AML-193 (cell line): ENCODE measurements at regions not wholly inside any gene's neighbourhood (a gene's known extent, or its start where the extent isn't known, plus 50 kb on each side); places are given as distances from the start of the nearest gene placed in this dataset.

ENCODE experiments used
- DNase-seq, 2 experiments: peaks; one replicate each; lab custom pipeline; 2025; lab: John Stamatoyannopoulos, UW

DNA sequence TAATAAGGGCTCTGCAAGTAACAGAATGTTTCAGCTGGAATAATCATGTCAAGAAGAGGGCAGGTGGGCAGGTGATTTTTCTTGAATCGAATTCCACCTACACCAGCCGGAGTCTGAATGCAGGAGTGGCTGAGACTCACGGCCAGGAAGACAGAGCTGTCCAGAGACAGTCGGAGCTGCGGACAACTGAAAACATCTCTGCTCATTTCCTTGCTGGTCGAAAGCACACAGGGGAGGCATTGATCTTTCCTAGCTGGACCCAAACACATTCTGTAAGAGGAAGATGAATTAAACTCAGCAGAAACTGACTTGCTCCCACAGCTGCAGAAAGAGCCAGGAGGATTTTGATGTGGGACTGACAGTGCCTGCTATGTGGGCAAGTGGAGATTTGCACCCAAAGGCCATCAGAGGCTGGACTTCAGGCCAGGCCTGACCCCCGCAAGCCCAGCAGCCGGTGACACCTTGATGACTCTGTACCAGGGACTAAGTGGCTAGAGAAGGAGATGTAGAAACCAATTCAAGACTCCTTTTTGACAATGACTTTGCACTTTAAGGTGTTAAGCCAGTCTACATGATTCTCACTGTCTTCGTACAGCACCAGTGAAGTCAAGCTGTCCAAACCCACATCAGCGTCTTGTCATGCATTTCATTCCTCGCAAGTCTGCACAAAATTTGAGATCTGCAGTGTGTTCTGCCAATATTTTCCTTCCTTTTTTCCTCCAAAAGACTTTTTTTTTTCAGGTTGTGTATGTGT lies 169.4 kb downstream of the TEX36 start:
- DNase-seq: no peak

DNA sequence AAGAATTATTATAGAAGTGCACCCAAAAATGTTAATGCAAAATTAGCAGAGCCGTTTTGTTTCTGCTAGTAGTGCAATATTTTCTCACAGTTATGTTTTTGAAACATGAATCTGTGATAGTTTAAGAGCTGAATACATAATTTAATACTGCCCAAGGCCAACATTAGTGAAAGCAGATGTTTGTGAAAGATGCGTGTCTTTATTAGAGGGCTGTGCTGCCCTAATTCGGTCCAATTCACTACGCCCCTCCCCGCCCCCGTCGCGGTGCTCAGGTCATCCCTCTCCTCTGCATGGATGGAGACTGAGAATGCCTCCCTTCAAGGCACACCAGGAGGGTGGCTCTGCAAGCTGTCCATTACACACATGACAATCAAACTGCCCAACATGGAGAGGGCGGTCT lies 172.0 kb downstream of the TEX36 start:
- DNase-seq: no peak

DNA sequence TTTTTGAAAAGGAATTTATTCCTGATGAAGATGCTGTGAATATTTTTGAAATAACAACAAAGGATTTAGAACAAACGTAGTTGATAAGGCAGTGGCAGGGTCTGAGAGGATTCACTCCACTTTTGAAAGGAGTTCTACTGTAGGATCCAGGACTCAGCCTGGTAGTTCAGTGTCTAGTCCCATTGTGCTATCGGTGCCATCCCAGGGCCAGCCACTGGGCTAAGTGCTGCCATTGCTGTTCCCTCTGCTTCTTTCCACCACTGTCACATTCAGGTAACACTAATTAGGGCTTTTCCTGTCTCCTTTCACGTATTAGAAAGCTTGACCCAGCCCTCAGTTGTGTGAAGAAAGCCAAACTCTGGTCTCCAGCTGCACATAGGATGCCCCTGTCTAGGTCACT lies 177.3 kb downstream of the TEX36 start:
- DNase-seq: no peak

DNA sequence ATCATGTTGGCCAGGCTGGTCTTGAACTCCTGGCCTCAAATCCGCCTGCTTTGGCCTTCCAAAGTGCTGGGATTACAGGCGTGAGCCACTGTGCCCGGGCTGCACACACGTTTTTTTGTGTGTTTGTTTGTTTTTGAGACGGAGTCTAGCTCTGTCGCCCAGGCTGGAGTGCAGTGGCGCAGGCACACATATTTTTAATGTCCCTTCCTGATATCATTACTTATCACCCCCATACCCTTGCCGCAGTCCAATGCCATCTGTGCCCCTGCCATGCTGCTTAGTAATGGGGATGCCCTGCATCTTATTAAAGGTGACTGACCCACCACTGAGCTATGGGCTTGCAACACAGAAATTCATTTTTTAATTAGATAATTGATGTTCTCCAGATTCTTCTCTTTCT lies 180.7 kb downstream of the TEX36 start:
- DNase-seq: no peak

DNA sequence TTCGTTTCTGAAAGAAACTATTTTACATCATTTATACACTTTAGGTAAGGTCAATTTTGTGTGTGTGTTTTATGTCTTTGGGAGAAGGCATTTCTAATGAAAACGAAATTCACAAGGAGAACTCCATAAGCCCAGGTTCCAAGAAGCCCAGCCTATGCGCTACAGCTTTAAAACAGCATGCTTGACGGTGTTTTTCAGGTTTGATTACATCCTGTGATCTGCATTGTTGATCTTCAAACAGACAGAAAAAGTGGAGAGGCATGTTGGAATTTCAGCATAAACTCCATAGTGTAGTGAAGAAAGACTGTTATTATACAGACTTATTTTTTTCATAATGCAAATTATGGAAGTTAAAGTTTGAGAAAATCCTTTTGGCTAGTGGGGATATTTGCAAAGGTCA lies 187.6 kb downstream of the TEX36 start:
- no peak for DNase-seq

DNA sequence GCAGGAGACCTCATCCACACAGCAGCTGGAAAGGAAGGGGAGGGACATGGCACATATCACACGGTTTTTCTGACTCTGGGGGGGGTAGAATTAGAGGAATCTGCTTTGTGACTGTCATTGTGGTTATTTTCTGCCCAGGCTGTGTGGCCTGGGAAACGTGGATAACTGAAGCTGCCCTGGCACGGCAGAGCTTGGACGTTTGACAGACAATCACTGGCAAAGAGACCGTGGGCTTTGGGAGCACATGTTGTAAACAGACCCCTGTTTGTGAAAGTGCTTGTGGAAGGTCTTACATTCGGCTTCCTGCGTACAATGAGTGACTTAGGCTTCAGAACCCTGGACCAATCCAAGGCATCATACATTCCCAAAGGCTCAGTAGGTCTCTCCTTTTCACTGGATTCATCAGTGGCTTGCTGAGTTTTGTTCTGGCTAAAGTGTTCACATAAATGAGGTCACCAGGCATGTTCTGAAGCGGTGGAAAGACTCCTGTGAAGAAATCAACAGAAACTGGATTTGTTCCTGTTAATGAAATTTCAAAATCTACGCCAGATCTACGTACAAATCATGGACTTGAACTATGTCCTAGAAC lies 188.2 kb downstream of the TEX36 start:
- DNase-seq: no peak

DNA sequence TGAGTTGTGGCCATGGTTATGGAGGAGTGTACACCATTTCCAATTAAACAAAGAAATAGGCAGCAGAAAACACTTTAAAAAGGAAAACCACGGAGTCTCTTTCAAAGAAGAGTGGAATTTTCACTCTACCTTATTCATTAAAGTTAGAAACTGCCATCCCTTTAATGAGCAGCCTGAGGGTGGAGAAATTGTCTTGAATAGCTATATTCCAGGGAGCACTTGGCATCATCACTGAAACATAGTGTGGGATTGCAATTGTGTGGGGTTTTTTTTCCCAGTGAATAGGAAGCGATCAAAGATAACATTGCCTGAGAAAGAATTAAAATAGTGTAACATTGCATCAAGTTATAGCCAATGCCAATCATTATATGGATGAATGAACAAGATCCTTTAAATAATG lies 191.6 kb downstream of the TEX36 start:
- DNase-seq: no peak

DNA sequence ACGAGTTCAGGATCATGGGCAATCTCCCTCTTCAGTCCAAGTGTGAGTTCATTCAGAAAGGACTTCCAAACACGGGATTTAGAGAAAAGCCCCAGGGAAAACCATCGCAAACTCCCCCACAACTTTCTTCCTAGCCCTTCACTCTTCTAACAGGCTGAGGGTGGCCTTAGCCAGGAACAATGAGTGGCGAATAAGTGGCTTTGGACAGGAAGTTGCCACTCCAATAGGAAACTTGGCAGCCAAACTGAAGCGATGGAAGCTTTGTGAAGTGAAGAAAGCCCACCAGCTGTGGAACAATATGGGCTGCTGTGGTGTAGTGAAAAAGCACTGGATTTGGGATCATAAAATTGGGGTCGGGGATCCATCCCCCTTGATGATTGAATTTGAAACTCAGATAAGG lies 193.2 kb downstream of the TEX36 start:
- DNase-seq: no peak

DNA sequence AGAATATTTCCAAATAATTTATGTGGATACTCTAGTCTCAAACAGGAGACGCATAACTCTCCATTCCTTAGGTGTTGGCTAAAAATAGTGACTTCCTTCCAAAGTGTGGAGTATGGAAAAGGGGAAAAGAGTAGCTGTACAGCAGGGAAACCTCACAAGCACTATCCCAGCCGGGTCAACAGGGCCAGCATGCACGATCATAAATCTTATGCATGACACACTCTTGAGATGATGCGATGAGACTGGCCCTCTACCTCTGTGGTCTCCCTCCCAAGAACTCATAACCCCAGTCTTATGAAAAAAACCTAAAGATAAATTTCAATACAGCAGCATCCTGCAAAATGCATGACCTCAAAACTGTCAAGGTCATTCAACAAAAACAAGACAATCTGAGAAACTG lies 197.3 kb downstream of the TEX36 start:
- no peak for DNase-seq

DNA sequence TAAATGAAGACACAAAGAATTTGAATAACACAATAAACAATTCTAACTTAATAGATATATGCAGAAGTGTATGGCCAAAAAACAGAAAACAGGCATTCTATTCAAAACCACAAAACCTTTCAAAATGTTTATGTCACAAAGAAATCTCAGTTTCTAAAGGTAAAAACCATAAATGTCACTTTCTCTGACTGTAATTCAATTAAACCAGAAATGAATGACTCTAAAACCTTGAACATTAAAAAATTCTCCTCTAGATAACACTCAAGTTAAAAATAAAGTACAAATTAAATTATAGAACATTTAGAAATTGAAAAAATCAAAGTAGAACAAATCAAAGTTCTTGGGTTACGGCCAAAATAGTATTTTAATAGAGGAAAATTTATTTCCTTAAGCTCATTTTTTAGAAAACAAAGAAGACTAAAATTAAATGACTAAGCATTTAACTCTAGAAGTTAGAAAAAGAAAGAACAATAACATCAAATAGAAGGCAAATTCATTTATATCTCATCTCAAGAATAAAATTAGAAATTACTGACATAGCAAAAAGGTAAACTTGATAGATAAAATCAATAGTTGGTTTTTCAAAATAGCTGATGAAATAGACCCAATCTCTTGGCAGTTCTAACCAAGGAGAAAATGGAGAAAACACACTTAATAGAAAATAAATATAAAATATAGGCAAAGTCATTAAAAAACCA lies 198.8 kb downstream of the TEX36 start:
- no peak for DNase-seq

DNA sequence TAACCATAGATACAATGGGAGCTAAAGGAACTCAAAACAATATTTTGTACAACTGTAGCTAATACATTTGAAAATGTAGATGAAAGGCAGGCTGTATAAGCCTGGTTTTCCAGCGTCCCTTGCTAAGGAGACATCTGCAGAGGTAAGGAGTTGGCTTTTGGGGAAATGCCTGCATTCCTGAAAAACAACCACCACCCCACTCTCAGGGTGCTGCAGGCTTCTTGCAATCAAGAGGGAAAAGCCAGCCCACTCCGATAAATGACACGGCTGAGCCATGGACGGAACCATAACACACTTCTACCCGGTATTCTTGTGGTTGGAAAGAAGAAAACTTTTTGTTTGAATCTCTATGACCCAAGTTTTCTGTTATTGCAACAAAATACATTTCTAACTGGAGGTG lies 200.3 kb downstream of the TEX36 start:
- DNase-seq: no peak

DNA sequence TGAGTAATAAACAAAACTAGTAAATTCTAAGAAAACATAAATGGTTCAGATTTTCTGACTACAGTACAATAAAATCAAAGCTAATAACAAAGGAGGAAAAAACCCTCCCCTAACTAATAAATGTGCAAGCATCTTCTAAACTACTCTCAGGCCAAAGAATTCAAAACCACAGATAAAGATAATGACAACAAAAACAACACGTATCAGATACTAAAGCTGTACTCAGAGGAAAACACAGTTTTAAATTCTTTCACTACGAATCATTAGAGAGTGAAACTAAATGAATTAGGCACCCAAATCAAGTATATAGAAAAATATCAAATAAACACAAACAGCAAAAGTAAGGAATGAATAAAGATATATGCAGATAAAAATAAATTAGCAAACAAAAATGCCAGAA lies 200.9 kb downstream of the TEX36 start:
- no peak for DNase-seq

DNA sequence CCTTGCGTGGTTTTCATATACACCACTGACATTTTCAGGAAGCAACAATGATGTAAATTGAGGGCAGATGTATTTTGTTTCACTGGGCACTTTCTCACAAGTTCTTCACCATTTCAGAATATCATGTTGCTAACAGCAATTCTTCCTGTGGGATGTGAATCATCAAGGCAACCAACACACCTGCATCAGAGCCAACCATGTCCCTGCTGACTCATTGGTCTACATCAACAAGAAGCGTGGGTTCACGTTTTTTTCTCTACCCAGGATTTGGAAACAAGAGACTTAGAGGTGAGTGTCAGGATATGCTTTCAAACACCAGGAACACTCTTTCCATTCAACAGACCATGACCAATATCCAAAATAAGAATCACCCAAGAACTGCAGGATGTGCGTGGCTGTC lies 203.9 kb downstream of the TEX36 start:
- DNase-seq: no peak

DNA sequence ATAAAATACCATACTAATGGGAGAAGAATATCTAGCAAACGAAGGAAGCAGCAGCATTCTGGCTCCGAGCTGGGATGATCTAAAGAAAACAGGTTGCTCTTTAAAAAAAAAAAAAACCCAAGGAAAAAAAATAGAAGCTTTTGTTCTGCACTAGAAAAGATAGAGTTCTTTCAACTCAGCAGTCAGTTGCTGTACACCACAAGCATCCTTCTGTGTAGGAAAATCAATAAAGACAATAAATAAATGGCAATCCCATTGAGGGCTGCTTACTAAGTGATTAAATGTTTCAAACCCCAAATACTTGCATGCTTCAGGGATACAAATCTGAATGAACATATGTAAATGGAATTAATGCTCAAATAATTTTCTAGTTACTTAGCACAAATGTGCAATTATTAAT lies 207.1 kb downstream of the TEX36 start:
- no peak for DNase-seq

DNA sequence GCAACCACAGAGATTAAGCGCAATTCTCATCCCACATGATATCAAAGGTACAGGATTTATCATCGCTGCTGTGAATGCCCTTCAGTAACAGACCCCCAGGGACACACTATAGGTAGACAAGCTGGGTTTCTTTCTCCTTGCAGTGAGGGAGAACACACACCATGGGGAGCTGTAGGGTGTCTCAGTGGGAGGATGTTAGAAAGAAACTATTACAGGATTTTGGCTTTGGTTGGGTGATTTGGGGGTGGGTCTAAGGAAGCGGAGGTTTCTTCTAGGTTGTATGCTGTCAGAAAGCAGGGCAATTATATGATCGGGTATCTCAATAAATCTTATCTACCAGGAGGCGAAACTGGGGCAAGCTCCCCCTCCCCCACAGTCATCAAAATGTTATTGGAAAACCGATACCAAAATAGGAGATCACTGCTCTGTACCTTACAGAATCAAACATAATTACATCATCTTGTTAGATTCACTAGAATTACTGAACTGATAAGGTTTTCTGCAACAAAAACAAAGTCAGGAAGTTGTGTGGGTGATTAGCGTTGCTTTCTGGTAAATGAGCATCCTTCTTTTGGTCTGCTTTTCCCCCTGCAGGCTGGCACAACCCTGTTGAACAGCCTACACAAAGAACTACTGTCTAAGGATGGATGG lies 209.7 kb downstream of the TEX36 start:
- DNase-seq: no peak

DNA sequence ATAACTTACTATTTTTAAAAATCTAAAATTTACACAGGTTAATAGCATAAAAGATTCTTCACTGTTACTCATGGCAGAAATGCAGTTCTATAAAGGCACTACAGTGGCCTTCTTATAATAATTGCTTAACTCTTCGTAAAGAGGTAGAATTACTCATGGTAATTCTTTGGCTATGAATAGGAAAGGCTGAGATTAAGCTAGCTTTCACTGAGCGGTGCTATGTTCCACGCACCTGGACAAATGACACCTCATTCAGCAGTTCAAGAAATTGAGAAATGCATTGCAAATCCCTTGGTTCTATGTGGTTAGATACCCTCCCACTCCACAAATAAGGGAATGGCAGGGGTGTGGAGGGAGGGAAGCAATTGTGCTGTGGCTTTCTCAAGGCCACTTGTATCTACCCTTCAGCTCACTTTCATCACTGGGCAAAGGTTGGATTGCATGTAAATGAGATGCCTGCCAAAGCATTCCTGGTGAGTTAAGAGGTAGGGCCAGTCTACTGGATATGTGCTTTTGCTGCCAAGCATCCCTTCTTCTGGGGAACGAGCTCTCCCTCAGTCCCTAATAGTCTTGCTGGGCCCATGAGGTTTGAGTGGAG lies 210.9 kb downstream of the TEX36 start:
- no peak for DNase-seq

DNA sequence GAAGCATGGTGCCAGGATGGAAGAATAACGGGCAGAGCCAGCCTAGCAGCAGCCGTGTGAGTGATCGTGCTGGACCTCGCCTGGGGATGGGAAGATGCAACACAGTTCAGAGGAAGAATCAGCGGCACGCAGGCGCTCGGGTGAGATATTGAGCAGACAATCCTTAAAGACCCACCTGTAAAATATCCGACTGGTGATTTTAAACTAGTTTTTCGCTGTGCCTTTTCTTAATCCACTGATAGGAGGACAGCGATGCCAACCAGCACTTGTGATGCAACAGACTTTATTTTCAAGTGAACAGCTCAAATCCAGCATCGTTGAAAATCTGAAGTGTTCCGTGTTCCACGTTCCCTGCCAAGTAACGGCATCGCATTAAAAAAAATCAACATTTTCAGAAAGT lies 214.7 kb downstream of the TEX36 start:
- no peak for DNase-seq

DNA sequence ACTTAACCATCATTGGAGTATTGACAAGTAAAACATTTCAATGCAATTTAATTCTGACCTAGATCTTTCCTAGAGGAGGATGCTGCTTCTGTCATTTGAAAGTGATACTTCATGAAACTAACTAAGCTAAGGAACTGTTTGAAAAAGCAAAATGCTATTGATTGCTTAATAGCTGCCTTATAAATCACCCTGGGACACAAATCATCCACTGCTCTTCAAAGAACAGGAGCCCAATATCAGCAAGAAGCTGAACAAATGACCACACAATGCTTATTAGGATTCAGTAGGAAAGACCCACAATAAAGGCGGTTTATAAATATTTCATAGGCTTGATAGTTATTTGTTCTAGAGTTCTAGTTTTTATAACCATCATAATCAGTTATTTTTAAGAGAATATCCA lies 216.3 kb downstream of the TEX36 start:
- no peak for DNase-seq

DNA sequence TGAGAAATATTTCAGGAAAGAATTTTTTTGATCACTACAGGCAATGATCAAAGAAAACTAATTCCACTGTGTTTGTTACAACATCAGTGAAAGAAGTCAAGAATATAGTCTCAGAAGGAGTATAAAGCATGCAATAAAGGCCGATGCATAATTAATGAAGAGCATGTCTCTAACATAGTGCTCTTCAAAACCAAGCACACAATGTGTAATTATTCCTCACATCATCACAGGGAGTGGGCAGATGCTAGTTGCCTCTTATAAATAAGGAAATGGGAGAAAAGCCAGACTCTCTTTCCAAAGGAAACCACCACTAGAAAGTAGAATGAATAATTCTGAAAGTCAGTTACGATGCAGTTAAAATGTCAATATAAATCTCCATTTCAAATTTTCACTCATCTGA lies 220.1 kb downstream of the TEX36 start:
- DNase-seq: no peak

DNA sequence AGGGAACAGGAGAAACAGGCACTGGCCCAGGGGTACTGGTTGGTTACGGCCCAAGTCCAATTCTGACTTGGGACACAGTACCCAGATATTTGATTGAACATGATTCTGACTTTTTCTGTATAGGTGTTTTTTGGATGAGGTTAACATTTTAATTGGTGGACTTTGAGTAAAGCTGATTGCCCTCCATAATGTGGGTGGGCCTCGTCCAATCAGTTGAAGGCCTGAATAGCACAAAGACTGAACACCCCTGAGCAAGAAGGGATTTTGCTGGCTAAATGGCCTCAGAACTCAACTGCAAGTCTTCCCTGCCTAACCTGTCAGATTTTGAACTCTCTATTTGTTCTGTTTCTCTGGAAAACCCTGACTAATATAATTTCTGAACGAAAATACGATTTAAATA lies 222.6 kb downstream of the TEX36 start:
- DNase-seq: no peak

DNA sequence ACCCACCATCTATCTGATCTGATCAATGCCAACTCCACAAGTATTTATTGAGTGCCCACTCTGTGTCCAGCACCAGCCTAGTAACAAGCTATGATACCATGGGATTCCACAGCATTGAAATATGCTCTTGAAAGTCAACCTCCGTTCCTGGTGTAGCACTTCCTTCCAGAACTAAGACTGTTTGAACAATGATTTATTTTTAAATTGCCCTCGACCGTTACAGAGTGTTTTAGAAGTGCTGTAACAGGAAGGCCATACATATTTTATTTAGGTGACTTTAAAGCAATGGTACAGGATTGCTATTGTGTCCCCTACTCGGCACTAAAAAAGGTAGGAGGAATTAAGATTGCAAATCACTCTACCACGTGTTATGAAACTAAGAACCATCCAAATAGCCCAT lies 225.6 kb downstream of the TEX36 start:
- DNase-seq: no peak

DNA sequence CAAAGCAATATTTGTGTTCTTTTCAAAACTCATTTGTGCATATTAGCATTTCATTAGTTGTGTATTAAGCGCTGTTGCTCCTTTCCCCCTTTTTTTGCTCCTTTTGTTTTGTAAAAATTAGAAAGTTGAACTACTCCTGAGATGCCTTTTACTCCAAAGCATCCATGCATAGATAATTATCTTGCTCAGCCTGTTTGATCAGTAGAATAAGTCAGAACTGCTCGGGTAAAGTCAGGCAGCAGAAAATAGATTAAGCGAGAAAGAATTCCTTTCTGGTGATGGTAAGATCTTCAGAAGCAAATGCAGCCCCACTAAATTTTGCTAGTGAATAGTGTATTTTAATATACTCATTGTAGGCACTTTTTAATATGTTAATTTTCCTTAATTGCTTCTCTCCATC lies 227.1 kb downstream of the TEX36 start:
- DNase-seq: no peak

DNA sequence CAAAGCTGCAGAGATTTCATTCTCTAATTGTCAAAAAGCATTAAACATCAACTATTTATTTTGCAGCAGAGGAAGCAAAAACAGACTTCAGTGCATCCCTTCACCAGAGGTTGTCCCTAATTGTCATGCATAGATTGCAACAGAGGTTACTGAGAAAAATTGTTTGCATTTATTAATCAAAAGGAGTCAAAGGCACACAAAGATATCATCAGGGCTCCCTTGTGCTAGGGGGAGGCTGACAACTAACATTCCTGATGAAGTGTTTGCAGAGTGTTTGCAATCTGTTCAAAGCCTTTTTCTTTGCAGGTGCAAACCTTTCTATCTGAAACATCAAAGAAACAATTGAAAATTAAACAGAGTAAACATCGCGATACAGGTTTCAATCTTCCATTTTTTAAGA lies 227.5 kb downstream of the TEX36 start:
- no peak for DNase-seq
